T47D (cell line): ENCODE measurements at regions not wholly inside any gene's neighbourhood (a gene's known extent, or its start where the extent isn't known, plus 50 kb on each side); places are given as distances from the start of the nearest gene placed in this dataset.
"Not testable (repeated sequence)": the region's sequence is repeated elsewhere in the genome, so short reads cannot be mapped to it uniquely, and the experiment has no call there.

Experiments used
- DNase-seq, 2 experiments: peaks; one replicate each; pipeline versions ENCODE4 v3.0.0 to v3.0.0-alpha.2; 2011 to 2012; ENCODE audit warnings: low read depth in 1 of 2, low spot score in 1 of 2
- JUND ChIP-seq: IDR thresholded peaks from 2 replicates; pipeline ENCODE4 v1.6.1; 2012; ENCODE audit warnings: low read depth
- in situ Hi-C: cut with HindIII; loops from 2 replicates; pipeline ENCODE4 v1.10.0; 2016; ENCODE audit warnings: low sequenced_read_pairs, low pct_unique_long_range_greater_than_20kb

DNA sequence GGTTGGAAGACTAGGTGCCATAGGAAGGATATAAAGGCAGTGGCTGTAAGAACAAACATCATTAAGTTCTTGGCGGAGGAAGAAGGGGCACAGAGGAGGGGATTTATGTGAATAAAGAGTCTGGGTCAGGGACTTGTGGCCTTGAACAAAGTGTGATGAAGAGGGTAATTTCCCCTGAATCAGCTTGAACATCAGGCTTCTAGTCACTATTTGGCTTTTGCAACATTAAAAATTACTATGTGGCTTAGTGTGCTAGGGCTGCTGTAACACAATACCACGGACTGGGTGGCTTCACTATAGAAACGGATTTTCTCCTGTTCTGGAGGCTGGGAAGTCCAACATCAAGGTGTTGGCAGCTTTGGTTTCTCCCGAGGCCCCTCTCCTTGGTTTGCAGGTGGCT lies 70.5 kb upstream of the CNIH3 start:
- no peak for DNase-seq
- in situ Hi-C loops, result no loop called here
- no peak for TF ChIP-seq JUND

DNA sequence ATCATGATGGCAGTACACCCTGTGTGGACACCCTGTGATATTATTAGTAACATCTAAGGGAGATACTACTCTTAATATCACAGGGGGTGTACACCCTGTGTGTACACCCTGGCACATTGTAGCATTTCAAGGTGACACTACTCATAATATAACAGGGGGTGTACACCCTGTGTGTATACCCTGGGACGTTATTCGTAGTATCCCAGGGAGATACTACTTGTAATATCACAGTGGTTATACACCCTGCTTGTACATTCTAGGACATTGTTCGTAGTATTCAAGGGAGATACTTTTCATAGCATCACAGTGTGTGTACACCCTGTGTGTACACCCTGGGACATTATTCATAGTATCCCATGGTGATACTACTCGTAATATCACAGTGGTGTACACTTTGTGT lies 67.4 kb upstream of the CNIH3 start:
- DNase-seq, result no peak
- in situ Hi-C loops, result no loop called here
- no peak for TF ChIP-seq JUND

DNA sequence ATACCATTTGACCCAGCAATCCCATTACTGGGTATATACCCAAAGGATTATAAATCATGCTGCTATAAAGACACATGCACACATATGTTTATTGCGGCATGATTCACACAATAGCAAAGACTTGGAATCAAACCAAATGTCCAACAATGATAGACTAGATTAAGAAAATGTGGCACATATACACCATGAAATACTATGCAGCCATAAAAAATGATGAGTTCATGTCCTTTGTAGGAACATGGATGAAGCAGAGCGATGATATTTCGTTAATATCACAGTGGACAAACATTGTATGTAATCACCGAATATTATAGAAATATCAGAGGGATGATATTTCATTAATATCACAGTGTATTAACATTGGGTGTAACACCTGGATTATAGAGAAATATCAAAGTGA lies 64.9 kb upstream of the CNIH3 start:
- DNase-seq, in situ Hi-C loops: not testable (repeated sequence)

DNA sequence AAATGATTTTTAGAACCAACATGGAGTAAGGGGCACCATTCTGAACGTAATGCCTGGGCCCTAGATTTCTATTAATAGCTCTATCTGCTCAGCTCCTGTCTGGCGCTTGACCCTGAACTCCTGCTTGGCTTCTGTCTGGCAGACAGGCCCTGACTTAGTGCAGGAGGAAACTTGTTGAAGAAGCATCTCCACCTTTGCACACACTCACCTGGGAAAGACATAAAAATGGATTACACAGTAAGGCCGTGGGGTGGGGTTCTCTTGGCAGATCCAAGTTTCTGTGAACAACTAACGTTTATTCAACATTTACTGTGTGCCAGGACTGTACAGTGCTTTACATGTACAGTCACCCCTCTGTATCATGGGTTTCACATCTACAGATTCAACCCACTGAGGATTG lies 62.1 kb upstream of the CNIH3 start:
- no peak for DNase-seq
- TF ChIP-seq JUND, result no peak
- in situ Hi-C loops, result no loop called here

DNA sequence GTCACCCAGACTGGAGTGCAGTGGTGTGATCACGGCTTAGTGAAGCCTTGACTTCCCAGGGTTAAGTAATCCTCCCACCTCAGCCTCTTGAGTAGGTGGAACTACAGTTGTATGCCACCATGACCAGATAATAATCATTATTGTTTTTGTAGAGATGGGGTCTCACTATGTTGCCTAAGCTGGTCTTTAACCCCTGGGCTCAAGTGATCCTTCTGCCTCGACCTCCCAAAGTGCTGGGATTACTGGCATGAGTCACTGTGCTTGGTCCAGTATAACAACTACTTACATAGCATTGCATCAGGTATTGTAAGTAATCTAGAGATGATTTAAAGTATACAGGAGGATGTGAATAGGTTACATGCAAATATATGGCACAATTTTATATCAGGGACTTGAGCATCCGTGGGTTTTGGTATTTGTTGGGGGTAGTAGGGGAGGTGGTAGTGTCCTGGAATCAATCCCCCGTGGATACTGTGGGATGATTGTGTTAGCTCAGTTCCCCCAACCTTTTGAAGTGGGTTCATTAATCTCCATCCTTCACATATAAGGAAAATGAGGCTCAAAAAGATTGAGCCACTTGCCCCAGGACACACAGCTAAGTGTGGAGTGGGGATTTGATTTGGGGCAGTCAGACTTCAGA lies 61.4 kb upstream of the CNIH3 start:
- no peak for DNase-seq
- in situ Hi-C loops, result no loop called here
- no peak for TF ChIP-seq JUND

DNA sequence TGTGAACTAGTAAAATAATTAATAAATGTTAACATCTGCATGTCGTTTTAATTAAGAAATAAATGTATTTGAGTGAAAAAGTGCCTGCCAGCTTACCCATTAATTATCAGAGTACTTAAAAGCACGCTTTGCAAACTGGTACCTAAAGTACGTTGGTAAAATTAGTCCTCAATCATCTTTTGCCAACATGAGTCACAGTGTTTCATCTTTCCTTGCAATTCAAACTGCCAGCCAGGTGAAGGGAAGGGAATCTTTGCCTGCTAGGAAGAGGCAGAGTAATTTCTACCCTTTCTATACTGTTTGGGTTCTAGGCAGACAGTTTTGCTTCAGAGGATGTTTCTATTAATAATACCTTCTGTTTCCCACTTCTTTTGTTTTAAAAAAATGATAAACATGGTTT lies 57.2 kb upstream of the CNIH3 start:
- in situ Hi-C loops, result no loop called here
- DNase-seq, result no peak

DNA sequence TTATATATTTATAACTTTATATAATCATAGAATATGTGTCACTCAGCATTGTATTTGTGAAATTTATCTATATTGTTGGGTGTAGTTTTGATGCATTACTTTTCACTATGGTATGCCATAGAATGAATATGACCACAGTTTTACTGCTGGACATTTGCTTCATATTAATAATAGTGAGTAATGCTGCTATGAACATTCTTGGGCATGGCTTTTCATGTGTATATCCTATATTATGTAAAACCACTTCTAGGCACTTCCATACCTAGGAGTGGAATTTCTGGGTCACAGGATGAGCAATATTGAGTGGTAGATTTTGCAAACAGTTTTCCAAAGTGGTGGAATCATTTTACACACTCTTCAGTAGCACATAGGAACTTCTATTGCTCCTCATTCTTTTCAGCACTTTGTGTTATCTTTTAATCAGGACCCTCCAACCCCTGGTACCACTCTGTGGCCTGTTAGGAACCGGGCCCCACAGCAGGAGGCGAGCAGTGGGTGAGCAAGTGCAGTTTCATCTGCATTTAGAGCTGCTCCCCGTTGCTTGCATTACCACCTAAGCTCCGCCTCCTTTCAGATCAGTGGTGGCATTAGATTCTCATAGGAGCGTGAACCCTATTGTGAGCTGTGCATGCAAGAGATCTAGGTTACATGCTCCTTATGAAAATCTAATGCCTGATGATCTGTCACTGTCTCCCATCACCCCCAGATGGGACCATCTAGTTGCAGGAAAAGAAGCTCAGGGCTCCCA lies 56.0 kb upstream of the CNIH3 start:
- in situ Hi-C loops, result no loop called here
- DNase-seq, result no peak
- TF ChIP-seq JUND, result no peak

More for the DNA sequence above, 57.2 kb upstream of the CNIH3 start:
- TF ChIP-seq JUND, result no peak

DNA sequence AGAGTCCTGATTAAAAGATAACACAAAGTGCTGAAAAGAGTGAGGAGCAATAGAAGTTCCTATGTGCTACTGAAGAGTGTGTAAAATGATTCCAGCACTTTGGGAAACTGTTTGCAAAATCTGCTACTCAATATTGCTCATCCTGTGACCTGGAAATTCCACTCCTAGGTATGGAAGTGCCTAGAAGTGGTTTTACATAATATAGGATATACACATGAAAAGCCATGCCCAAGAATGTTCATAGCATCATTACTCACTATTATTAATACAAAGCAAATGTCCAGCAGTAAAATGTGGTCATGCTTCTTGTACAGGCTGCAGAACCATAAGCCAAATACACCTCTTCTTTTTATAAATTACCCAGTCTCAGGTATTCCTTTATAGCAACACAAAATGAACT lies 53.2 kb upstream of the CNIH3 start:
- DNase-seq, in situ Hi-C loops: not testable (repeated sequence)

DNA sequence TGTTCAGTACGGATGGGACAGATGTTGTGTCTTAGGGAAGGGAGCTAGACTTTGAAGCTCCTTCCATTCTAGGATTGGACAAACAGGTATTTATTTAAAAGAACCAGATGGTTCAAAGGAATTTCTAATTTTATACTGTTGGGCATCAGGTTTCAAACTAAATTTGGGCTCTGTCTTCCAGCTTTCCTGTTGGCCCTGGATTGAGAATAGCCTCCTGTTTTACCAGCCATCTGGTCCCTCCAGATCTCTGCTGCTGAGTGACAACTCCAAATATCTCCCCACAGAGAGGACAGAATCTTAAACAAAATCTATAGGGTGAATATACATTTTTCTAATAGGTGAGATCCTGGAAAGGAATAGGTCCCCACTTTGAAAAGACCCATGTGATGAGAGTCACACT lies 52.5 kb upstream of the CNIH3 start:
- in situ Hi-C loops, result no loop called here
- no peak for DNase-seq
- no peak for TF ChIP-seq JUND

DNA sequence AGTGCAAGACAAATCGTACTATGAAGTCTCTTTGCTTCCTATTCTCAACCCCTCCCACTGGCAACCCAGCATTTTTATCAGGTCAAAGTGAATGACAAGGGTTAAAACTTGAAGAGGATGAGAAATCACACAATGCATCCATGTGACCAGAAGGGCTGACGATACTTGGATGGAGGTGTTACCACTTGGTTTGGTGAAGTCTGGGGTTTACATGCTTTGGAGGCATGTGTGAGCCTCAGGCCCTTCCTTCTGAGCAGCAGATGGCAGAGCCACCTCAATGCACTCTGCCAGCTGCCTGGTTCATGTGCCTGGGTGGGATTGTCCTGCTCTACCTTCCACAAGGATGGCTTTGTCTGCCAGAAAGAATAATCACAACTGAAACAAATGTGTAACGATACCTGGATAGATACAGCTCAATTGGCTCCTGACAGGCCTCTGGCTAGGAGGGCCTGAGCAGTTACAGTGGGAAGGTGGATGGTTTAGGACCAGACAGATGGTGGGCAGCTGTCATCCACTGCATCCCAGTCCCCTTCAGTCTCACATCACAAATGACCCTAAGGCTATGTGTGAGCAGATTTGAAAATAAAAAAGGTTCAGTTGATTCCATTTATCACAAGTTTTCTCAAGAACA lies 51.5 kb upstream of the CNIH3 start:
- TF ChIP-seq JUND, result no peak
- no peak for DNase-seq
- in situ Hi-C loops, result no loop called here

DNA sequence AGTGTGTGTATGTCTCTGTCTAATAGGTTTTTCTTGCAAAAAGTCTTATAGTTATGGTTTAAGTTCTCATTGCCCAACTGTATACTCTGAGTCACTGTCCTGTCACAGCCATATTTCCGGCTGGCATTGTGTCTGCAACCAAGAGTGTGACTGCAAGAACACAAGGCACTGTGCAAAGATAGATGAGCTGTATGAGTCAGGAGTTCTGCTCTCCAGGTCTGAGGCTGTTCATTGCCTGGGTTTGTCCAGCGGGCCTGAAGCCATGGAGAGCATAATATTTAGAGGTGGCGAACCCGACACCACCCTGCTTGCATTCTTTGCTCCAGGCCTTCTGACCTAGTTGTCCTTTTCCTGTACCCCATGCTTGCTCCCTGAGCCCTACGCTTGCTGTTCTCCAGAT lies 50.9 kb upstream of the CNIH3 start:
- DNase-seq, result peak in 1 of 2 experiments; percentile 5

DNA sequence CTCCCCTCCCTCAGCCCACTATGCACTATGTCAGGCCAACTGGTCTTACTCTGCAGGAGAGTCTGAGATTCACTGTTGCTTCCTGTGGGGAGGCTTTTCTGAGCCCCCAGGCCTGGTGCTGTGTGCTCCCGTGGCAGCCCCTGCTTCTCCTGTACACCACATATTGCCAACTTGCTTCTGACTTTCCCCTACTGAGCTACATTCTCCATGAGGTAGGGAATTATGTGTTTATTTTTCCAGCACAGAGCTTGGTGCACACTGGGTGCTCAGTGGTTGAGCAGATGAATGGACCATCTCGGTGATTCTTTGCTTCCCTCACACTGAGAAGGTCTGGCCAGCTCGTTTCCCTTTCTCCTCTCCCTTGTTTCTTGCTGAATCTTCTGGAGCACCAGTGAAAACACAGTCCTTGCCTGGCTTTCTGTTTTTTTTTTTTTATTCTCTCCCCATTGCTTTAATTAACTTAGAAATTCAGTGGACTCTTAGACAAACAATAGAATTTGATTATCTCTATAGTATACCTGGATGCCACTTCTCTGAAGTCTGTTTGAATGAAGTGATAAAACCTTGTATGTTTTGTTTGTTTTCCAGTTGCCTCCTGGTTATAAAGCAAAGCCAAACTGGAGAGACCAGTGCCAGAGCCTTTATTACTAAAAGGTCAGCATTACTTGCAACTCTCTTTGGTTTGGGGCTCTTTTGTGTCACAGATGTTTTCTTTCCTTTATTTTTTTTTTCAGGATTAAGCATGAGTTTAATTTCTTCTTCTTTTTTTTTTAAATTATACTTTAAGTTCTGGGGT lies 50.3 kb upstream of the CNIH3 start:
- TF ChIP-seq JUND, result no peak
- peak in 1 of 2 experiments; percentile 36 for DNase-seq
- in situ Hi-C loops, result no loop called here

More for the DNA sequence above, 50.9 kb upstream of the CNIH3 start:
- no peak for TF ChIP-seq JUND
- in situ Hi-C loops, result no loop called here
